HG02623 (cell line): ENCODE measurements at regions not wholly inside any gene's neighbourhood (a gene's known extent, or its start where the extent isn't known, plus 50 kb on each side); places are given as distances from the start of the nearest gene placed in this dataset.
"Not testable (repeated sequence)": the region's sequence is repeated elsewhere in the genome, so short reads cannot be mapped to it uniquely, and the experiment has no call there.

Source experiments
- ATAC-seq: cut with Tn5 transposase; IDR thresholded peaks from one replicate; pipeline ENCODE4 v1.9.1; 2021; ENCODE audit warnings: moderate library complexity; ENCODE audit not compliant: unreplicated experiment

GRCh38 chr21:27984663-27985325 lies 1007.9 kb downstream of the LTN1 start:
- ATAC-seq: not testable (repeated sequence)

DNA sequence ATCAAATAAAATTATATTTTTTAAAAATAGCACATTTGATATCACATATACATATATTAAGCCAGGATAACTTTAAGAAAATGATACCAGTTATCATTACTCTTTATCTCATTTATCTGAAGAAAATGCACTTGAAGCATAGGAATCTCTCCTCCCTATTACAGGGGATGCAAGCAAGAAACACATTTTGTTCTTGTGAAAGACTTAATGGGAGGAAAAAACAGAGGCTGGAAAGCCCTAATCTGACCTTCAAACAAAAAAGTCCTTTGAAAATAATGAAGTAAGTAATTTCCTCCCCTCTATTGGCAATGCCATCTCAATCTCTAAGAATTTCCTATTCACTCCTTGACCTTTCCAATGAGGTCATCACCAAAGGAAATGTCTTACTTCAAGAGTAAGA lies 1012.6 kb upstream of the ADAMTS5 start:
- ATAC-seq: not testable (repeated sequence)

GRCh38 chr21:27975514-27975913 lies 1008.6 kb upstream of the ADAMTS5 start:
- ATAC-seq: no peak

- not testable (repeated sequence) for ATAC-seq
Observed at GRCh38 chr21:27974152-27974551, 1007.3 kb upstream of the ADAMTS5 start.

GRCh38 chr21:27968240-27968639 lies 1001.4 kb upstream of the ADAMTS5 start:
- ATAC-seq: not testable (repeated sequence)

DNA sequence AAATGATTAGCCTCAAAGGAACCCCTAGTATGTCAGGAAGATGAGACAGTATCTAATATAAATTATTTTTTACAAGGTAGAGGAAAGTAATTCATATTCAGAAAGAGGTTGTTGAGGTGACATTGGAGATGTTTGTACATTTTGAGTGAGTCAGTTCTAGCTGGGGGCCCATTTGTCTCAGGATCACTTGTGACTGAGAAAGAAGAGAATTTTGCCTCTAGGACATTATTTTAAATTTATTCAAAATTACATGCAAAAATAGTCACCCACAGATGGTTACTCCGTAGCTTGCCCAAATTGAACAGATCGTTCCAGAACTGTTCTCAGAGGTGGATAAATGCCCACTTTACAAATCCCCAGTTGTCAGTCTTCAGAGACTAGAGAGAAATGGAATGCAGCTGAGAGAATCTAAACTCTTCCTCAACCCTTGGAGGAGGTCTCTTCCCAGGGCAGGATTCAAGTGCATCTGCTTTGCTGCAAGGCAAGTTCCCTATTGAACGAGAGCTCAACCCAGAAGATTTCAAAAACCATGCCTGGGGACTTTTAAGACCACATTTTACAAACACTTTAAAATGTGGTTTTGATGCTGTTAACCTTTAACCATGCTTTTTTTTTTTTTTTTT lies 987.8 kb upstream of the ADAMTS5 start:
- ATAC-seq: no peak

GRCh38 chr21:27953340-27954045 lies 986.6 kb upstream of the ADAMTS5 start:
- no peak for ATAC-seq

DNA sequence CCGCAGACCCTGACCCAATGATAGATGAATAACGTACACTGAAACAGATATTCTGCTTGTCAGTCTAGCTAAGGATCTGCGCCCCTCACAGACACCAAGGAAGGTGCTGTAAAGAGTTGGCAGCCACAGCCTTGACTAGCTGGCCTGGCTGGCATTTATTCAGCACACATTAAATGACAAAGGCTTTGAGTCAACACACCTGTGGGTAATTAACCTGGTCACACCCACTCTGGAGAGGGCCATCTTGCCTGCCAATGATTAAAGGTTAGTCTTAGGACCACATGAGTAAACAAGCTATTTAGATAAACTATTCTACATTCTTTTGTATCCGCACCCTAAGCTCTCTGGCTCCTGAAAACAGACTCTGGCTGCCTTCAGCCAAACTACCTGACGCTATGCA lies 982.2 kb upstream of the ADAMTS5 start:
- not testable (repeated sequence) for ATAC-seq

GRCh38 chr21:27930108-27930767 lies 963.4 kb upstream of the ADAMTS5 start:
- ATAC-seq: not testable (repeated sequence)

DNA sequence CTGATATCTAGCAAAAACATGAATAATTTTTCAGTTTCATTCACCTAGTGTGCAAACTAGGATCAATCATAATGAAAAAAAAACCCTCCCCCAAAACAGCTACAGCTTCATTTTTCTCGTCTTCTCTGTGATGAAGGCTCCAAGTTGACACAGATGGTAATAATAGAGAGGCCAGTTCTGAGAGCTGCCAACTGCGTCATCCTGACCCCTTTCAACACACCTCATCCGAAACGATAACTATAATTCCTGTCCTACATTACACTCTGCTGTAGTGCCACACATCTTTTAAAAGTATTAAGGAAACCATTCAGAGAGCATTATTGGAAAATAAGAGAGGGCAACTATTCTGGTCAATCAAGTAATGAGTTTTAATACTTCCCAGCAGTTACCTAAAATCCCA lies 962.3 kb upstream of the ADAMTS5 start:
- ATAC-seq: not testable (repeated sequence)

DNA sequence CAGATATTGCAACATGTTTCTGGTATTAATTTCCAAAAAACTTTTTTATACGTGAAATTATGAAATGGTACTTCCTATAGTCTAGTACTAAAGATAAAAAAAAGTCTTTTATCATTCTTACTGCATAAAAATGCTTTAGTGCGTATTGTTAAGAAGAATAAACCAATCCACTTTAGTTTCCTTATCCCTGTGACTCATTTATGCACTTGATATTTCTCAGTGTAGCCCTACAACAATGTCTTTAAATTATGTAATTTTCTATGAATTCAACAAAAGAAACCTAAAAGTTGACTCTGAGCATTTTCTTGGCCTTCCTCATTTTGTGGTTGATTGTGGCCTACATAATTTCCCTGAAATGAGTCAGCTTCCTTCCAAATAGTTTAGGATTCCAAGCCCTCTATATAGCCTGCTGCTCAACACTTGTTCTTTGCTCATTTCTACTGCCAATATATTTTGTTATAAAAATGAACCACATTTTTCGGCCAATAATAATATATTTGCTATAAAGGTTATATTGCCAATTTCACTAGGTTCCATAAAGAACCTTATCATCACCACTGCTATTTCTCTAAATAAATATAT lies 961.7 kb upstream of the ADAMTS5 start:
- not testable (repeated sequence) for ATAC-seq

DNA sequence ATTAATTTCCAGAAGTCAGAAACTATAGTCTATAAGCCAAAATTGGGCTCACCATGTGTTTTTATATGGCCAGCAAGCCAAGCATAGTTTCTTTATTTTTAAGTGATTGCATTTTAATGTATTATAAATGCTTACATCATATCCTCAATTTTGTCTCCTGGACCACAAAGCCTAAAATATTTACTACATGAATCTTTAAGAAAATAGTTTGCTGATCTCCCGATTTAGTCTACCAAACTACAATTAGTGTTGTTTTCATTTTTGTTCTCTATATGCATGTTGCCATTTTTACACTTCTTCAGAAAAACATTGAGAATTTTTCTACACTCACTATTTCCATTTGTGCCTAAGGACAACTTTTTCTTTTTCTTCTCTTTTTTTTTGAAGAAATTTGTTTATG lies 954.5 kb upstream of the ADAMTS5 start:
- ATAC-seq: not testable (repeated sequence)

- not testable (repeated sequence) for ATAC-seq
Observed at GRCh38 chr21:27917966-27918365, 951.1 kb upstream of the ADAMTS5 start.

- not testable (repeated sequence) for ATAC-seq
Observed at GRCh38 chr21:27916326-27916725, 949.4 kb upstream of the ADAMTS5 start.

DNA sequence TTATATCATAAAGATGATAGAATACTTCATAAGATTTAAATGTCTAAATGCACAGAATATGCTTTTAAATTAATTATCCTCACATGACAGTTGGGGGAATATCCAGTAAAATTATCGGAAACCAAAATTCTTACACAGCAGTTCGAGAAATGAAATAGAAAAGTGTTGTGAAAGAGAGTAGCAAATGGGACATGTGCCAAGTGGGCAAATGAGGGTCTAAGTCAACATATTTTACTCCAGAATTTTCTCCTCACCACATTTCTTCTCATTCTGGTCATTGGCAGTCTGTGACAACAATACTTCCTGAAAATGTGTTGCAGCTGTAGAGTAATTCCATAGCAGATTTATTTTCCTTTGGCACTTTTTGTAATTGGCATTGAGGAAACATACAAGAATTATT lies 945.2 kb upstream of the ADAMTS5 start:
- ATAC-seq: not testable (repeated sequence)

DNA sequence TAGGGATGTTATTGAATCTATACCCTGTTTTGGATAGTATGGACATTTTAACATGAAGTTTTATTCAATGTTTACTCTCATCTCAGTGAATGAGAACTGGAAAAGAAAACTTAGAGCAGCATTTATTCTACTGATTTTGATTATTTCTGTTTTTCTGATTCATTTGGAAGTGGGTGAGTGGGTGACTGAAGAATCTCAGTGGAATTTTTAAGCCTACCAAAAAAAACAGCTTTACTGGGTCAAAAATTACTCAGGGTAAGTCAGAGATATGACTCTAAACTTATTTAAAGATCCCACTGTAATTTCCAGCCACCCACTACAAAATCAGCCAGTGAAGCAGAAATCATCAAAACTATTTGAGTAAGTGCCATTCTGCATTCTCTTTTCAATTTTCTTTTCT lies 942.6 kb upstream of the ADAMTS5 start:
- ATAC-seq: not testable (repeated sequence)

DNA sequence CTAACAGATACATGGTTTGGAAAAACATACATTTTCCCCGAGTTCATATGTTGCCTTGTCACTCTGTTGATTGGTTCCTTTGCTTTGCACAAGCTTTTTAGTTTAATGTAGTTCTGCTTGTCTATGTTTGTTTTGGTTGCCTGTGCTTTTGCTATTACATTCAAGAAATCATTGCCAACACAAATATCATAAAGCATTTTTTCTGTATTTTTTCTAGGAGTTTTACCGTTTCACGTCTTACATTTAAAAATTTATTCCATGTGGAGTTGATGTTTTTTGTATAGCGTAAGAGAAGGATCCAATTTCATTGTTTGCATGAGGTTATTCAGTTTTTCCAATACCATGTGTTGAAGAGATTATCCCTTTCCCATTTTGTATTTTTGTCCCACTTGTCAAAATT lies 941.9 kb upstream of the ADAMTS5 start:
- not testable (repeated sequence) for ATAC-seq

- ATAC-seq: not testable (repeated sequence)
Observed at GRCh38 chr21:27902904-27903303, 936.0 kb upstream of the ADAMTS5 start.

- ATAC-seq: not testable (repeated sequence)
Observed at GRCh38 chr21:27893619-27894018, 926.7 kb upstream of the ADAMTS5 start.

DNA sequence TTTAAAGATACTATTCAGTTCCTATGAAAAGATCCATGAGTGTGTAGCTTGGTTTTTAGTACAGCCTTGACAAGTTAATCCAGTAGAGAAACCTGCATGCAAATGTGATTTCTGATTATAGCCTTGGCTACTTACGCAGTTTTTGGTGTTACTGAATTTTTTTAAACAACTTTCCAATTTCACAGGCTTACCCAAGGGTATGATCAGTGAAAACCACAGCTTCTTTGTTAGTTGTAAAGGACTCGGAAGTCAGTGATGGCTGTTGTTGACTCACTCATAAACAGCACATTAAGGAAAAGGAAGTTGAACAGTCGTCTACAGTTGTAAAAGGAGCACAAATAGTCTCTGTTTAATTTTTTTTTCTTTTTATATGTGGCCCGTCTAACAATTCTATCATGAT lies 924.6 kb upstream of the ADAMTS5 start:
- not testable (repeated sequence) for ATAC-seq
